Limb (tissue), 2 donors: ENCODE measurements at regions not wholly inside any gene's neighbourhood (a gene's known extent, or its start where the extent isn't known, plus 50 kb on each side); places are given as distances from the start of the nearest gene placed in this dataset.
A peak's percentile ranks its signal among the peaks of the same experiment; 100 is the strongest.
"Not testable (repeated sequence)": the region's sequence is repeated elsewhere in the genome, so short reads cannot be mapped to it uniquely, and the experiment has no call there.

ENCODE experiments used
- DNase-seq, 2 donors: peaks; one replicate each; pipeline ENCODE4 v3.0.0-alpha.2; 2016; ENCODE audit errors: extremely low spot score in 2 of 2

GRCh38 chr5:28967848-28968247 lies 1929.5 kb upstream of the CDH9 start:
- no peak for DNase-seq

DNA sequence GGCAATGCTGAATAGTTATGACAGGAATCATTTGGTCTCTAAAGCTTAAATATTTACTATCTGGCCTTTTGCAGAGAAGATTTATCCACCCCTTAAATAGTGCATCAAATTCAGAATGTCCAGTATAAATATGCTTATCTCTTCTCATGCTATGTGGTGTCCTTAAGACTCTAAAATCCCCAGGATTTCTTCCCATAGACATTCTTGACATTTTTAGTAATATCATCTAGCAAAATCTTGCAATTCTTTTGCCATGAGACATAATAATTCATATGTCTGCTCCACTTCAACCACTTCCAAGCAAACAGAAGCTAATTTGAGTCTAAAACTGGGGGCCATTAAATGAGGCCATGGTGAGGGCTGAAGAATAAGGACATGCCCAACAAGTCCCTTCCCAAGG lies 1923.4 kb upstream of the CDH9 start:
- DNase-seq = no peak

- DNase-seq = no peak
These were observed 1920.2 kb upstream of the CDH9 start for GRCh38 chr5:28958581-28958980.

DNA sequence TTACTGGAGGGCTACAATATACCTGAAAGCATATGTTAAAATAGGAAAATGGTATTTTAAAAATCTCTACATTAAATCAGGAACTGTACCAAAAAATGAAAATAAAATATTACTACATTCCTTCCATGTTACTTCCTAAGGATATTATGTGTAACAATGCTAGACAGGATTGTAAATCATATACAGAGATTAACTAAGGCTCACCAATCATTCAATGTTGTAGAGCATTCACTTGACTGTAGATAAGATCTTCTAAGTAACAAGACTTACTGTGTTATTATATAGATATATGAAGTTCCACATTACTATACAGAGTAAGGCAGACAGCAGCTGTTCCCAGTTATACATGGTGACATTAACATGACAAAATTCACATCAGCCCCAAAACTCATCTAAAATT lies 1919.1 kb upstream of the CDH9 start:
- DNase-seq = no peak

- no peak for DNase-seq
These were observed 1915.7 kb upstream of the CDH9 start for GRCh38 chr5:28954074-28954473.

GRCh38 chr5:28947865-28948264 lies 1909.5 kb upstream of the CDH9 start:
- DNase-seq = no peak

- no peak for DNase-seq
These were observed 1907.5 kb upstream of the CDH9 start for GRCh38 chr5:28945859-28946258.

GRCh38 chr5:28929366-28929765 lies 1891.0 kb upstream of the CDH9 start:
- not testable (repeated sequence) for DNase-seq

DNA sequence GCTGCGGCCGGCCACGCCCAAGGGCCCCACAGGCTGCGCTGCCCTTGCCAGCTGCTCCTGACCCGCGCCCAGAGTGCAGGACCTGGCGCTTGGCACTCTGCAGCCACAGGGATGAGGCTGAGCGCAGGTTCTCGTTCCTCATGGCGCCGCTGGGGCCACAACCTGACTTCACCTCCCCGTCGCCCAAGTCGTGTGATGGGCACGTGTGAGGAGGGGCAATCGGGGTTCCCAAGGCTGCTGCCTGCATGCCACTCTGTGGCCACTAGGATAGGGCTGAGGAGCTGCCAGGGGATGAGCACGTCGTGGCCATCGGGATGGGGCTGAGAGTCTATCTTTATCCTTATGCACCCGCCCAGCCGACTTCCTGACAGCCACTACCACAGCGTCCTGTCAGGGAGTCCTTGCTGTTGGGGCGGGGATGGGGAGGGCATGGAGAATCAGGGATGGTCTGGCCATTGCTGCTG lies 1890.0 kb upstream of the CDH9 start:
- not testable (repeated sequence) for DNase-seq

GRCh38 chr5:28927559-28928326 lies 1889.4 kb upstream of the CDH9 start:
- no peak for DNase-seq

DNA sequence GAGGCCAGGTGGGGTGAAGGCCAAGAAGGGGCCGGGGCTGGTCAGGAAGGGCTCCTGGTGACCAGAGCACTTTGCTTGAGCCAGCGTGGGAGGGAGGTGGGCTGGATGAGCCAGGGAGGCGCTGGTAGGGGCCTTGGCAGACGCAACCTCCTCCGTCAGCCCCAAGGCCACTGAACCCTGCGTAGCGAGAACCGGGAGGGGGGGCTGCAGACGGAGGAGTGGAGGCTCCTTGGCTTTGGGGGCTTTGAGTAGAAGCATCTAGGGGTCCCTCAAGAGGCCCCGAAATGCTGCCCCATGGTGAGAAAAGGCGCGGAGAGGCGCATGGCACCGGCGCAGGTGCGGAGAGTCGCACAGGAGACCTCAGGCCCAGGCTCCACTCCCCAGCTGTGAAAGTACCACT lies 1888.0 kb upstream of the CDH9 start:
- DNase-seq = no peak

- no peak for DNase-seq
These were observed 1879.2 kb upstream of the CDH9 start for GRCh38 chr5:28917631-28918030.

DNA sequence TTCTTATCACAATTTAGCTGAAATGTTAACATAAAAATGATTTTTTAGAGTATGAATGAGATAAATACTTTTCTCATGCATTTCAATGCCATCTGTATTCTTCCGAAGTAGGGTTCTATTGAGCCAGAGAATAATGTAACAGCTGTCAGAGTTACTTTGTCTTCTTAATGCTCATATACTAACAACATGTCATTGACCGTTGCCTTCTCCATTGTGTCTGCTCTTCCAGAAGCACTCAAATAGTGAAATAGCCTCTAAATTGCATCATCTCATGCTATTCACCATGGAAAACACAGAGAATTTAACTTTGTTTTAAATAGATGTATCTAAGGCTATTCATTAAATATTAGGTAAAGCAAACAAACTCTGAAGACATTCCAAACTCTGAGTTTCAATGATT lies 1875.9 kb upstream of the CDH9 start:
- DNase-seq = no peak

DNA sequence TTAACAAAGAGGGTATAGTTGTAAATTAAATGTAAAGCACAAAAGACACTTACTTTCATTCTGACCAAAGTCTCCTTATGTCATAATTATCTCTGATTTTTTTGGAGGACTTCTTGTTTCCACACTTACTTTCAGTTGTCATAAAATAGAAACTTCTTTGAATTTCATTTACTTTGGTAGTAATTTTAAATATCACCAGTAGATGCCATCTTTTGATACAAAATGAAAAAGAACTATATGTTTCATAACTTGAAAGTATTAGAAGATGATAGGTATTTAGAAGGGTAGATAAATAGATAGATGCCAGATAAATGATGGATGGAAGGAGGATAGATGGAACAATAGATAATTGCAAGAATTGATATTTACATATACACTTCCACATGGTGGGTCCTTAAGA lies 1865.3 kb upstream of the CDH9 start:
- no peak for DNase-seq

- peak in 1 of 2 donors; percentile 22 for DNase-seq
These were observed 1858.6 kb upstream of the CDH9 start for GRCh38 chr5:28896949-28897348.

DNA sequence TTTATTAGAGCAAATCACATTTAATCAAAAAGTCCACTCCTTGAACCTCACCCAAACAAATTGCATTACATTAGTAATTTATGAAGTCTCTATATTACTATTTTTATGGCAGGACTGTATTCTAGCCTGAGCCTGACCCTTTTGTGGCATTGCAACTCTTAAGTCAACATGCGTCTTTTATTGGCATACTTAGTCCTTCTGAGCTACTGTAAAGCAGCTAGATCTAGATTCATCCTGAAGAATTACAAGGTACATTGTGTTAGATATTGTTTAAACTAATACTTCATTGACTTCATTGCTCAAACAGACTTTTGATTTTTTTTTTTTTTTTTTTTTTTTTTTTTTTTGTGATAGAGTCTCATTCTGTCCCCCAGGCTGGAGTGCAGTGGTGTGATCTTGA lies 1842.5 kb upstream of the CDH9 start:
- DNase-seq = no peak

DNA sequence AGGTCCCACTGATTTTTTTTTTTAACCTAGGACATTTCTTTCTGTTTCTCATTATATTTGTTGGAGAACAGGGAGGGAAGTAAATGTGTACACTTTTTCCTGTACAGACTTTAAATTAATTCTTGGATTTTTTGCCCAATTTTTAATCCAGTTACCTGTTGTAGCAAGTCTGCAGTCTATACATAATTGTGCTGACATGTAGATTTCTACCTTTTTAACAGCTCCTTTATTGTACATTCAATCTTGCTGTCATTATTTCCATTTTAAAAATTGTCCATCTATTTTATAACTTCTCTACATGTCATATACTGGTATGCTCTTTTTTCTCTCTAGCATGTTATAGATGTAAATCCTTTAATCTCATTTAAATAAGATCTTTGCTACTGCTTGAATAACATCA lies 1838.7 kb upstream of the CDH9 start:
- no peak for DNase-seq

- DNase-seq = no peak
These were observed 1825.6 kb upstream of the CDH9 start for GRCh38 chr5:28864006-28864405.

DNA sequence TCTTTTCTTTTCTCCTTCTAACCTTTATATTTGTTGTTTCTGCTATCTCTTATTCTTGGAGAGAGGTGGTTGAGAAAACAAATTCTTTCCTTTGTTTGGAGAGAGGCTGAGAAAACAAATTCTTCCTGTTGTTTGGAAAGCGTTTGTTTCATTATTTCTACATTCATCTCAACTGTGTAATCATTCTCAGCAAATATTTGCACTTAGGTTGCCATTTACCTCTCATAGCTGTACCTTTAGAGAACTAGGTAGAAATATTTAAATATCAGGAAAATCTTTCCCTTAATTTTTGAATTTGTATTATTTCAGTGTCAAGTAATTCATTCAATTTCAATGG lies 1824.4 kb upstream of the CDH9 start:
- DNase-seq = no peak

DNA sequence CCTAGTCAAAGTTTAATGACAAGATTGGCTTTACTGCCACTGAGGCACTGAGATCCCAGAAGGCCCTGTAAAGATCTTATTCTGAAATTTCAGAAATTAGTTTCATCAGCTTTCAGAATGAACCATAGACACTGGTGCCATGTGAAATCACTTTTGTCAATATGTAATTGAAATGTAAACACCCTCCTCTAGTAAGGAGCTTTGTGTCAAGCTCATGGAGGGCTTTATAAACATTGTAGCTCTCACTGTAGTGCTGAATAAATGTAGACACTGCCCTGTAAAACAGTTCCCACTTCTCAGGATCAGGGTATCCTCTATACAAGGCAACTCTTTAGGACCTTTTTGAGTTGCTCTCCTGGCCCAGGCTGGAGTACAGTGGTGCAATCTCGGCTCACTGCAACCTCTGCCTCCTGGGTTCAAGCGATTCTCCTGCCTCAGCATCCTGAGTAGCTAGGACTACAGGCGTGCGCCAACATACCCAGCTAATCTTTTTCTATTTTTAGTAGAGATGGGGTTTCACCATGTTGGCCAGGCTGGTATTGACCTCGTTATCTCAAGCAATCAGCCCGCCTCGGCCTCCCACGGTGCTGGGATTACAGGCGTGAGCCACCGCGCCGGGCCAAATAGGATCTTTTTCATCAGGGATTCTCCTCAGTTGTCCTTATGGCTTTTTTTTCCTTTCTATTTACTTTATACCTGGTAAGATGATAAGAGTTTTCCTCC lies 1823.9 kb upstream of the CDH9 start:
- no peak for DNase-seq

GRCh38 chr5:28855626-28856025 lies 1817.2 kb upstream of the CDH9 start:
- no peak for DNase-seq

GRCh38 chr5:28850320-28850921 lies 1812.0 kb upstream of the CDH9 start:
- DNase-seq = no peak

DNA sequence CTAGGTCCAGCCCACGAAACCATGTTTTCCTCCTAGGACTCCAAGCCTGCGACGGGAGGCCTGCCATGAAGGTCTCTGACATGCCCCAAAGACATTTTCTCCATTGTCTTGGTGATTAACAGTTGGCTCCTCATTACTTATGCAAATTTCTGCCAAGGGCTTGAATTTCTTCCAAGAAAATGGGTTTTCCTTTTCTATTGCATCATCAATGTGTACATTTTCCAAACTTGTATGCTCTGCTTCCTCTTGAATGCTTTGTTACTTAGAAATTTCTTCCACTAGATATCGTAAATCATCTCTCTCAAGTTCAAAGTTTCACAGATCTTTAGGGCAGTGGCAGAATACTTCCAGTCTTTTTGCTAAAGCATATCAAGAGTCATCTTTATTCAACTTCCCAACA lies 1792.7 kb upstream of the CDH9 start:
- DNase-seq = no peak
